ENCODE measurements at regions not wholly inside any gene's neighbourhood (a gene's known extent, or its start where the extent isn't known, plus 50 kb on each side); places are given as distances from the start of the nearest gene placed in this dataset.
A peak's percentile ranks its signal among the peaks of the same experiment; 100 is the strongest.
"Not testable (repeated sequence)": the region's sequence is repeated elsewhere in the genome, so short reads cannot be mapped to it uniquely, and the experiment has no call there.

DNA sequence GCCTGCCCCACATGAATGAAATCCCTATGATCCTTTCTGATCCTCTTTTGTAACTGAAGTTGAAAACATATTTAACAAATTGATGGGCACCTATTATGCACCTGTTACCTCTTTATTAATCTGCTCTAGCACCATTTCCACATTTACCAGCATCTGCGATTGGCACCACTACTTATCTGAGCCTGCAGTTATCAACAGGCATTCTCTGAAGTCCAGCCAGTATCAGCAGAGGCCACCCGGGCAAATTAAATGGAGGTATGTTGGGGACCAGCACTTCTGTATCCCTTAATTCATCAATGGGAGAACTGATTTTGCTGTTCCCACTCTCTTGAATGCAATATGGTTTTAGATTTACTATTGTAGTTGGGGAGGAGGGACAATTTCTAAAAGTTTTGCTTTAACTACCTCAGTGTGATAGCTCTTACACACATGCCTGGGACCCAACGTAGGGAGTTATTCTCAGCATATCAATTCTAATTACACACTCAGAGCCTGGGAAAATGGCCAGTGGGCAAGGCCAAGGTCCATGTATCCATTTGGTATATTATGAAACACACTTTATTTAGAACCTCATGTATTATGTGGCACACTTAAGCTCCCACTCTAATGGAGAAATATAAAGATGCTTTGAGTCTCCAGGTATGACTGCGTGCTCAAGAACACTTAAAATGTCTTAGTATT is 1927.1 kb upstream of the PCDH7 start:
- no peak for DNase-seq (ENCODE audit: low read depth)

DNA sequence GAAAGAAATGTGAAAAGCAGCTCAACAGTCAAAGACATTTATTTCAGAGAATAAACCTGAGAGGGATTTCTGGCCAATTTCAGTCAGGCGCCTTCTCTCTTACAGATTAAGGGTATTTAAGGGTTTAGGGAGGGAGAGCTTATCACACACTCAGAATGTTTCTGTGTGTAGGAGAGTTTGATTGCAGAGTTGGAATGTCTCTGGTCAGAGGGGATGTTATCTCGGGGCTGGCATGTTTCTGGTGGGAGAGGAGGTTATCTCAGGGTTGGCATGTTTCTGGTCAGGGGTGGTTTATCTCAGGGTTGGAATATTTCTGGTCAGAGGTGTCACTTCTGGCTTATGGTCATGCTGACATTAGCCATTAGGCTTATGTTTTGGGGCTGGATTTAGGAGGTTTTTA is 1920.5 kb upstream of the PCDH7 start:
- DNase-seq (ENCODE audit: low read depth), result no peak

DNA sequence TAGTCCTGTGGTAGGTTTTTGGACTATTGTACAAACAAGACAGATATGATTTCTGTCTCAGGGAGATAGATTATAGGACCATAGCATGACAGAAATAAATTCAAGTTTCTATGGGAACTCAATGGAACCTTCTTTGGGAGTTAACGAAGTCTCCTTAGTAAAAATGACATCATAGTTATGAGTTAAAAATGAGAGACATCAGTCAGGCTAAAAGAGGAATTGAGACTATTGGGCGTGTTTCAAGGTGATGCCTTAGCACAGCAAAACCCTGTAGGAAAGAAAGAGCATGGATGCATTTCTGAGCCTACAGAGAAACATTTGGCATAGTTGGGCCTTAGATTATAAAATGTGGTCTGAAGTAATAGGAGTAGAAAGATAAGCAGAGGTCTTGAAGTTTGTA is 1909.1 kb upstream of the PCDH7 start:
- DNase-seq (ENCODE audit: low read depth), result no peak

DNA sequence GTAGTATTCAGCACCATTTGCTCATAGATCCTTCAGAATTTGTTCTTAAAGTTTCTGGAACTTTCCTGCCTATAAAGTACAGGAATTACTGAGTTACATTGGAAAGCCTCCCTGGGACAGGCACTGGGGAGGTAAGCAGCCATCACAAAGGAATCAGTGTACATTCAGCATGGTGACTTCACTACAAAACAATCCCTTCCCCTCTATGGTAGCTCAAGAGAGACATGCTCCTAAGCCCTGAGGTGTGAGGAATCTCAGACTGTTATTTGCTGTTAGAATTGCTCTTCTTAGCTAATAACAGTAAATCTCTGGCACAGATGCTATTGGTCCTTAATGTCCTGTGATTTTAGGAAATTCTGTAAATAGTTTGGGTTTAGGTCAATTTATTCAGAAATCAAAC is 1898.0 kb upstream of the PCDH7 start:
- DNase-seq (ENCODE audit: low read depth), result peak; percentile 3

DNA sequence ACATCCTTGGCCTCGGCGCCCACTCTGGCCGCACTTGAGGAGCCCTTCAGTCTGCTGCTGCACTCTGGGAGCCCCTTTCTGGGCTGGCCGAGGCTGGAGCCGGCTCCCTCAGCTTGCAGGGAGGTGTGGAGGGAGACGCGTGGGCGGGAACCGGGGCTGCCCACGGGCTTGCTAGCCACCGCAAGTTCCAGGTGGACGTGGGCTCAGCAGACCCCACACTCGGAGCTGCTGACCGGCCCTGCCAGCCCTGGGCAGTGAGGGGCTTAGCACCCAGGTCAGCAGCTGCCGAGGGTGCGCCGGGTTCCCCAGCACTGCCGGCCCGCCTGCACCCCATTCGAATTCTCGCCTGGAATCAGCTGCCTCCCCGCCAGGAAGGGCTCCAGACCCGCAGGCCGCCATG is 1892.3 kb upstream of the PCDH7 start:
- DNase-seq (ENCODE audit: low read depth), result no peak

DNA sequence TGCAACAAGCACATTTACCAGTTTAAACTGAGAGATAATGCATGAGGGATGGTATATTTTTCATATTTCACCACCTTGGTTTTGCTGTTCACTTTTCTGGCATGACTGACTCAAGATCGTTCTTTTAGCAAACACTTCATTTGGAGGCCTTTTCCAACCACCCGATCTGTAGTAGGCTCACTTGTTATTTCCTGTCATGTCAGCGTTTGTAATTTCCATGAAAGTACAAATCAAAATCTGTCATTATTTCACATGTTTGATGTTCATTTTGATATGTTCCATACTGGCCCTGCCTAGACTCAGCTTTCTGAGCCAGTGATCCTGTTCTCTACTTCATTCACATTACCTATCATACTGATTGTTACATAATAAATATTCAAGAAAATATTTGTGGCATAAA is 1888.3 kb upstream of the PCDH7 start:
- DNase-seq (ENCODE audit: low read depth), result no peak

DNA sequence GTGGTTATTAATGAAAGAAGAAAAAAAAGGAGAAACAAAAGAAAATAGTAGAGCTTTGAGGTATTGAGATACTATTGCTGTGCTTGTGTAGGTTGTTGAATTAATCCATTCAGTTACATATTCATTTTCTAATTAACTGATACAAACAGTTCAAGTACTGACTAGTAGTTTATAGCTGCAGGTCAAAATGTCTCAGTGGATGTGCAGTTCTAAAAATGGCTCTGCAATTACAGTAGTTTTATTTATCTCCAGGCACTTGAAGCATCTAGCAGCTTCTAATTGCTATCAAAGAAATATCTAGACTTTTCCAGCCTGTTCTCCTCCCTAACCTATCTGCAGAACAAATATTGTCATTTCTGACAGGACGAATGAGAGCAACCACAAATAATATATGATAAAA is 1887.7 kb upstream of the PCDH7 start:
- DNase-seq (ENCODE audit: low read depth), result no peak

DNA sequence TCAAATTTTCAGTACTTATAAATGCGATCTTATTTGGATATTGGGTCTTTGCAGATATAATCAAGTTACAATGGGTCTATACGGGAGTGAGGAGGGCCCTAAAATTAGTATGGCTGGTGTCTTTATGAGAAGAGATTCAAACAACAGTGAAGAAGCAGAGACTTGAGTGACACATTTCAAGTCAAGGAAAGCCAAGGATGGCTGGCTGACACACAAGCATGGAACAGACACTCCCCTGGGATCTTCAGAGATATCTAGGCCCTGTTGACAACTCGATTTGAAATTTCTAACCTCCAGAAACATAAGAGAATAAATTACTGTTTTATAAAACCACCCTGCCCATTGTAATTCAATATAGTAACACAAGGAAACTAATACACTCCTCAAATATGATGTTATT is 1886.0 kb upstream of the PCDH7 start:
- DNase-seq (ENCODE audit: low read depth), result no peak

DNA sequence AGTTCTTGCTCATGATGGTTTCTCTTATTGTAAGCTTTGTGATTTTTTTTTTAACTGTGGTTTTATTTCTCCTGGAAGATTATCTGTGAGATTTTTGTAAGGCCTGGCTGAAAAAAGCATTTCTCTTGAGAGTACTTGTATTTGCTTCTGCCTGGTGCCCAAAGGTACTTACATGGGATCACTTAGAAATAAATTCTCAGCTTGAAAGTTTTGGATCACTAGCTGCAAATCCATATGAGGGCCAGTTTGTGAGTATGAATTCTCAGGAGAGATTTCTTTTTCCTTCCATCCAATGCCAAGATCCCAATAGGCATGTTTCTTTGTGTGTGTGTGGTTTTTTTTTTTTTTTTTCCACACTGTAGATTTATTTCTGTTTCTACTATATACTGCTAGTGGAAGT is 1884.7 kb upstream of the PCDH7 start:
- DNase-seq (ENCODE audit: low read depth), result no peak

DNA sequence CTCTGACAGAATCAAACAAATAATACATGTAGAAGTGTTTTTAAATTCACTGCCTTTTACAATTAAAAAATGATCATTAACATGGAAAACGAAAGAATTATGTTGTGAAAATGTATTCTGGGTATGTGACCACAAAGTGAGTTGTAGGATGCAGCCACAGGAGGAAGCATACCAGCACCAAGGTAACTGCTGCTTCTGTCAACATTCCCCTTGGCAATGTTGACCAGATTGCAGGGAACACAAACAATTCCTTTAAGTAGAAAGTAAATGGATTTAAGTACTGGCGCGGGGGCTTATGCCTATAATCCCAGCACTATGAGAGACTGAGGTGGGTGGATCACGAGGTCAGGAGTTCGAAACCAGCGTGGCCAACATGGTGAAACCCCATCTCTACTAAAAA is 1877.9 kb upstream of the PCDH7 start:
- peak; percentile 5 for DNase-seq (ENCODE audit: low read depth)

DNA sequence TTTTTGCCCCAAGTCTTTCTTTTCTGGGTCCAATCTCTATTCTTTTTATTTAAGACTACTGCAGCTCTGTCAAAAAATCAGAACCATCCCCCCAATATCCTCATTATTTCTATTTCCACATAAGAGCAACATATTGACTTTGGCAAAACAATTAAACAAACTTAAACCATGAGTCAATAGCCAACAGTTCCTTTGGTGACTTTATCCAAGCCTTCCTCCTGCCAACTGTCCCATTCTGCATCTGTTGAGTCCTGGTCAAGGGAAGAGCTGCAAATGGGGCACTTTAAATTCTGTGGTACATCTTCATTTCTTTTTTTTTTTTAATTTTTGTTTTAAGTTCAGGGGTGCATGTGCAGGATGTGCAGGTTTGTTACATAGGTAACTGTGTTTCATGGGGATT is 1875.0 kb upstream of the PCDH7 start:
- DNase-seq (ENCODE audit: low read depth), result no peak

DNA sequence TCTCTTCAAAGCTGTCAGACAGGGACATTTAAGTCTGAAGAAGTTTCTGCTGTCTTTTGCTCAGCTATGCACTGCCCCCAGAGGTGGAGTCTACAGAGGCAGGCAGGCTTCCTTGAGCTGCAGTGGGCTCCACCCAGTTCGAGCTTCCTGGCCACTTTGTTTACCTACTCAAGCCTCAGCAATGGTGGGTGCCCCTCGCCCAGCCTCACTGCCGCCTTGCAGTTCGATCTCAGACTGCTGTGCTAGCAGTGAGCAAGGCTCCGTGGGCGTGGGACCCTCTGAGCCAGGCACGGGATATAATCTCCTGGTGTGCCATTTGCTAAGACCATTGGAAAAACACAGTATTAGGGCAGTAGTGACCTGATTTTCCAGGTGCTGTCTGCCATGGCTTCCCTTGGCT is 1863.1 kb upstream of the PCDH7 start:
- not testable (repeated sequence) for DNase-seq (ENCODE audit: low read depth)

DNA sequence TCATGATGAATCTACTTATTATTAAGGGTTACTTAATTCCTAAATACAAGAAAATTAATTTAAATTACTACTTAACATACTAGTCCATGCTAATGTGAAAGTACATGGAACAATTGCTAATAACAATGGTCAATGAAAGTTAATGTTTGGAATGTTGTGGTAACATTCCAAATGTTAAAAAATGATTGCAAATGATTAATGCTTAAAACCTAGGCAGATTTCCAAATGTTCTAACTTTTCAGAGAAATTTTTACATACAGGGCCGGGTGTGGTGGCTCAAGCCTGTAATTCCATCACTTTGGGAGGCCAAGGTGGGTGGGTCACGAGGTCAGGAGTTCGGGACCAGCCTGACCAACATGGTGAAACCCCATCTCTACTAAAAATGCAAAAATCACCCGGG is 1851.3 kb upstream of the PCDH7 start:
- peak; percentile 5 for DNase-seq (ENCODE audit: low read depth)

DNA sequence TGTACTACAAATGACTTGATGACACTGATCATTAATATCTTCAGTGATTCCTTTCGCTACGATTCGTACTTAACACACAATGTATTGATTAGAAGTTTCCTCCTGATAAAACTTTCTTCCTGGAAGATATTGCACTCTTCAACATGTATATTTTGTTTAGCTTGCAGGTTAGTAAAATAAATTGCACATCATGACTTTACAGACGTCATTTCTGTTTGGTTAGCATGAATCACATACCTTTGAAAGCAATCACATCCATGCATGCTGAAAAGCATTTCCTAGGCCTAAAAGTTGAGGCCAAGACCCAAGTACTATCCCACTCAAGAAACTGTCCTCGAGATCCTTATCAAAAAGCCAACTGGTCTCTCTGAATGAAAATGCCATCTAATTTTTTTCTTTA is 1841.0 kb upstream of the PCDH7 start:
- DNase-seq (ENCODE audit: low read depth), result no peak

DNA sequence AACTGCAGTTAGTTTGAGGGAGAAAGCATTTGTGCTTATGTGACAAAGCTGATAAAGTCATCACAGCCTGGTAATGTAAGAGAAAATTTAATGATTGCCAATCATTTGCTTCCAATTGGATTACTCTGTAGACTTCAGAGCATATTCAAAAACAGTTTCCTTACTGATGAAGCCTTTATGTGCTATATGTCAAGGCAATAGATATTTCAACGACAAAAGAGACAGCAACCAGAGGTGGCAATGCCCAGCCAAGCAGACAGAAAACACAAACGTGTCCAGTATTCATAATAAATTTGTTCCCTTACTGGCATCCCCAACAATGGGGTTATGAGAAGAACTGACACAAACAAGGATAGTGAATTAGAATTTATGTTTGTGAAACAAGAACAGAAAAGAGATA is 1840.3 kb upstream of the PCDH7 start:
- DNase-seq (ENCODE audit: low read depth), result no peak

DNA sequence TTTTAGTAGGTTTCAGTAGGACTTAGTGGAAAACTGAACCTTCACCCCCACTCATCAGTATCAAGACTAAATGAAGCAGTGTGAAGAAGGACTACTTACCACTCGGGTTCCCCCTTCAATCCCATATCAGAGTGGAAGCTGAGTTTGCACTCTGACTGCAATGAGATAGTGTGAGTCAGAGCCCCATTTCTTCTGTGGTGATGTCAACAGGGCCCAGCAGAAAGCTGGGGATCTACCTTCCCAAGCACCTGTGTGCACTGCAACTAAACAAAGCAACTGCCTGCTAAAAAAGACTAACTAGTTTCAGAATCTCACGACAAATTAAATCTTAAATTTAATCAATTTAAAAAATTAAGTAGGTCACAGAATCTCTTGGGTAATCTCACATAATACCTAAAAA is 1837.0 kb upstream of the PCDH7 start:
- no peak for DNase-seq (ENCODE audit: low read depth)

DNA sequence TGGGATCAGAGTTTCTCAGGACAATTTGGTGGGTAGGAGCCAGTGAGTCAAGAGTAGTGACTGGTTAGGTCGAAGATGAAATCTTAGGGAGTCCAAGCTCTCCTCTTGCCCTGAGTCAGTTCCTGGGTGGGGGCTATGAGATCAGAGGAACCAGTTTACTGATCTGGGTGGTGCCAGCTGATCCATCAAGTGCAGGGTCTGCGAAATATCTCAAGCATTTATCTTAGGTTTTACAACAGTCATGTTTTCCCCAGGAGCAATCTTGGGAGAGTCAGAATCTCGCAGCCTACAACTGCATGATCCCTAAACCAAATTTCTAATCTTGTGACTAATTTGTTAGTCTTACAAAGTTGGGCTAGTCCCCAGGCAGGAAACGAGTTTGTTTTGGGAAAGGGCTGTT is 1833.2 kb upstream of the PCDH7 start:
- DNase-seq (ENCODE audit: low read depth), result peak; percentile 50

DNA sequence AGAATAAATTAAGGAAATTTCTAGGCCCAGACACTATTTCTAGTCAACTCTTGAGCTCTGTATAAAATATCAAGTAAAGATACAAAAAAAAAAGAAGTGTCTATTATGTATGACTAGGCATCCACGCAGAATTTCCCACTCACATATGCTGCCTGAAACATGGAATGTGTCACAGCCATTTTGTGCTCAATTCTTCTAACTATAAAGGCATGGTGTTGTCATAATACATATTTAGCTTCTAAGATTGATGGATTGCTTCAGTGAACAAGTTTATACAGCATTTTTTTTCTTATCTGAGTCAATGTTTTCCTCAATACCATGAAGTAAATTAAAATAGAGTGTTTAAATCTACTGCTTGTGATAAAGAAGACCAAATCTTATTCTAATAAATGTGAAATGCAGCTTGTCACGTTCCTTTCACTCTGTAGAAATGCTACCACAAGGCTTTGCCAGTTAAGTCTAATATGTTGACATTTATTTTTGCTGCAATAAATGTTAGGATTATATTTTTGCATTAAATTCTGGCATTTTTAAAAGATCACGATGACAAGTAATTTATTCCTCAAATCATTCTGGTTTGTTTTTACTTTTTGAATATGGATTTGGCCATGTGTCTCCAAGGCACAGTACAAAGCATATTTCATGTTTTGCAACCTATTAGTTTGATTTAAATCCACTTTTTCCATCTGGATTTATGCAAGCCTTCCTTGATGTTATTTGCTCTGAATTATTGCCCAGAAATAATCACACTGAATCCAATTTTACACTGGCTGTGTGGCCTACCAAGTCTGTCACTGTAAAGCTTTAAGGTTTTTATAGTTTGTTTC is 1829.0 kb upstream of the PCDH7 start:
- DNase-seq (ENCODE audit: low read depth), result no peak

DNA sequence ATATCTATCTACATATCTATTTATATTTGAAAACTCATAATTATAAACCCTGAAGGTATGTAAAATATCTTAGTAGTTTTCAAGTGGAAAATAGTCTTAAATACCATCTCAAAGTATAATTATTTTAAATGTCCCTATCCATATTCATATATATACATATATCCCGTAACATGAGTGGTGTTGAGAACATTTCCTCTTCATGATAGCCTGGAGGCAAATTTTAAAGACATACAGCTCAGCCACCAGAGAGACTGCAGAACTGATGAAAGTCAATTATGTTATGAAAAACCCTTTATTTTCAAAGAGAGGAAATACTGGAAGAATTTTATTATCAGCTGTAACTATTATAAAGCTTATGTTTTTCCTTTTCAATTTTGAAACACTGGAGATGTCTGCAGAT is 1806.7 kb upstream of the PCDH7 start:
- no peak for DNase-seq (ENCODE audit: low read depth)

DNA sequence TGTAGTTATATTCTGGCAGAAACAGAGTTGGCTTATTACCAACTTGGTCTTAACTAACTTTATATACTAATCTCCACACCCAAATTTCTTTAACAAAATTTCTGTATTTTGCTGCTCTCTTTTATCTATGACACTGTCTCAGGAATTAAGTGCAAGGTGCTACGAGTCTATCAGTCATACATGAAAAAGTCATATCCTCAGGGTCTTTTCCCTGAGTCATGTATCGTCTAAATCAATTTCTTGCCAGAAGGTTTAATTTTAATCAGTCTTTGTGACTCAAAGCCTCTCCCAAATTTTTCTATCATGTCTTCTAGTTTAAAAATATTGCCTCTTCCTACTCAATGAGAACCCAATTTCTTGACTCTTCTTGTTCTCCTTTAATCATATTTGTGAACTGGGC is 1803.6 kb upstream of the PCDH7 start:
- no peak for DNase-seq (ENCODE audit: low read depth)

DNA sequence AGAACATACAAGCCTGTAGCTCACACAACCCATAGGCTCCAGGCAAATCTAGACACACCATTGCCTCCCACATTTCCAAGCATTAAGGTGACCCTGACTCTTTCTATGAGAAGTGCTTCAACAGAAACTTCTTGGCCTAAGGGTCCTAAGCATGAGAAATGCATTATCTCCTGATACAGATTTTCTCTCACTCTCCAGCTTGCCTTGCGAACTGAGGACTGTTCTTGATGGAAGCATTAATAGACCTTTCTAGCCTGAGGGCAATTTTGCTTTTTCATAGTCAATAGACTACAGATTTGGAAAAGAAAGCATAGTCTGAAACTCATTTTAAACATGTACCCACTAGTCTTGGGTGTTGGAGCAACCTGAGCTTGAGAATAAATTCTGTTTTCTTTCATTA is 1801.3 kb upstream of the PCDH7 start:
- no peak for DNase-seq (ENCODE audit: low read depth)

DNA sequence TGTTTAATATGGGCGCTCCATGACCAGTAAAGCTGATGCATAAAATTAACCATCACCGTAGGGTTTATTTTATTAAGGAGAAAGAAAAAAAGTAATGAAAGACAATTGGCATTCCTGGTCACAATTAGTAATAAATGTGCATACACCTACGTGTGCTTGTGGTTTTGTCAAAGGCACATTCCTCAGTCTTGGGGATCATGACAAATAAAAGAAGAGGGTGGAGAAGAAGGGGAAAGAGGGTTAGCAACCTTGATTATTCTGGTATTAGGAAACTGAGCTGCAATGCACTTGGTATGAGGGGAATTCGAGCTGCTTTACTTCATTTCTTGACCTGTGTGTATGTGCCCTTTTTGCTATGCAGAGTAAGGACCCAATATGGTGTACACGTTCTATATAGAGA is 1798.3 kb upstream of the PCDH7 start:
- DNase-seq (ENCODE audit: low read depth), result peak; percentile 73

DNA sequence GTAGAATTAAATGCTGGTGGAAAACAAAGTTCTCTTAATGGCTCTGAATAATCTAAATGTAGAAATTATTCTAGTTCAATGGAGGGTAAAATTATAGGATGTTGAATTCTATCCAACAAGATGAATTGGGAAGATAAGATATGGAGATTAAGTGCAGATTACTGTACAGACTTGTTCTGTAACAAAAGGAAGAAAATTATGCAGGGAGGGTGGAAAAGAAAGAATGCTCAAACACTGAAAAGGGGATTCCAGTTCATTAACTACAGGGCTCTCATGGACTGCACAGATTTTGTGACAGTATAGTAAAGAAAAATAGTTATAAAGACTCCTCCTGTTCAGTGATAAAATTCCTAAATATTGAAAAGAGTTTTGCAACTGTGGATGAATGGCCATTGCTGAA is 1794.0 kb upstream of the PCDH7 start:
- DNase-seq (ENCODE audit: low read depth), result no peak

DNA sequence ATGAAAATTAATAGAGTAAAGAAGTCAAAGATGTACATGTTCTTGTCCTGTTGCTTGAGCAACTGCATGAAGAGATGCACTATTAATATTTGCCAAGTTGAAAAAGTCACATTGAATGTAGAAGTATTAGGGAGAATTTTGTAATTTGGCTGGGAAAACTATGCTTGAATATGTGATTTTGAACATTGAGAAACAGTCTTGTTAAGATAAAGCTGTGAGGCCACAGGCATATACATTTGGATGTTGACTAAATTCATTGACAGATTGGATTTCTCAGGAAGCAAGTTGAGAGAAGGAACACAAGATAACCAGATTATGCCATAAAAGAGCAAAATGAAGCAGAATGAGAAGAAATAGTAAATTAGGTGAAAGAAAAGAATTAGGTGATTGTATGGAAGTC is 1777.5 kb upstream of the PCDH7 start:
- no peak for DNase-seq (ENCODE audit: low read depth)
